Activated CD4-positive, alpha-beta T cell treated with anti-CD3 and anti-CD28 coated beads, Interleukin-2, amount 10 ng/mL, durations not matched to agents 24 days and 14 days (primary cell): ENCODE measurements at regions not wholly inside any gene's neighbourhood (a gene's known extent, or its start where the extent isn't known, plus 50 kb on each side); places are given as distances from the start of the nearest gene placed in this dataset.
"Not testable (repeated sequence)": the region's sequence is repeated elsewhere in the genome, so short reads cannot be mapped to it uniquely, and the experiment has no call there.

Experiments used
- DNase-seq: peaks from one replicate; pipeline ENCODE4 v3.0.0; 2022
- H3K27ac Mint-ChIP-seq: one replicate; pipeline ENCODE4 v1.8.0; 2022; ENCODE audit warnings: mild to moderate bottlenecking, mixed read lengths
- H3K27me3 Mint-ChIP-seq: one replicate; pipeline ENCODE4 v1.8.0; 2022; ENCODE audit warnings: mixed read lengths
- H3K36me3 Mint-ChIP-seq: one replicate; pipeline ENCODE4 v1.8.0; 2022; ENCODE audit warnings: low read depth, mild to moderate bottlenecking, mixed read lengths
- H3K4me1 Mint-ChIP-seq: one replicate; pipeline ENCODE4 v1.8.0; 2021; ENCODE audit warnings: mixed read lengths
- H3K4me3 Mint-ChIP-seq: one replicate; pipeline ENCODE4 v1.8.0; 2022; ENCODE audit warnings: mild to moderate bottlenecking, moderate library complexity, mixed read lengths
- H3K9me3 Mint-ChIP-seq: one replicate; pipeline ENCODE4 v1.8.0; 2021; ENCODE audit warnings: mixed read lengths
- intact Hi-C: fragments of 100-400 bp; cut with micrococcal nuclease; formaldehyde crosslinking; loops from one replicate; pipeline ENCODE4 v1.15.1; 2023

- no peaks in the 10 kb centered on the region for H3K27me3 Mint-ChIP-seq
- no peaks in the 10 kb centered on the region for H3K36me3 Mint-ChIP-seq
- no peak for DNase-seq
- no peak overlapping the region for H3K4me3 Mint-ChIP-seq
- intact Hi-C loops = no loop called here
- H3K4me1 Mint-ChIP-seq = no peaks in the 10 kb centered on the region
- no peaks in the 10 kb centered on the region for H3K9me3 Mint-ChIP-seq
- no peak overlapping the region for H3K27ac Mint-ChIP-seq
Observed at GRCh38 chr4:83931659-83932438, 395.9 kb downstream of the GPAT3 start.

DNA sequence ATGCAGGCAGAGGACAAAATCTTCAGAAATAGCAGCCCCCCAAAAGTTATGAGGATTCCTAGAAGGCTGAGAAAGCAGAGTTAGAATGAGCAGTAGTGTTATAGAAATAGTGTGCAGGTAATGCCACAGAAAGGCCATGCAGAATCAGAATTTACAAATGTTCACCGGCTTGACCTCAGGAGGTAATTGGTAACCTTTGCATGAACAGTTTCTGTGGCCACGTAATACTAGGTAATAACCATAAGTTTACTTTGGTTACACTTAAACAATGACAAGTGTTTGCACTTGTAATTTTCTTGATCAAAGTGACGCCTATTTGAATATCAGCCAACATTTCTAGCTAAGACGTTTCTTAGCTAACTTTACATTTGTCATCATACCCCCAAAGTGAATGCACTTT lies 393.6 kb downstream of the GPAT3 start:
- intact Hi-C loops = no loop called here
- H3K36me3 Mint-ChIP-seq = no peaks in the 10 kb centered on the region
- H3K4me1 Mint-ChIP-seq = no peaks in the 10 kb centered on the region
- no peak for DNase-seq
- H3K27ac Mint-ChIP-seq = no peak overlapping the region
- no peak overlapping the region for H3K4me3 Mint-ChIP-seq
- H3K27me3 Mint-ChIP-seq = no peaks in the 10 kb centered on the region
- H3K9me3 Mint-ChIP-seq = no peaks in the 10 kb centered on the region

DNA sequence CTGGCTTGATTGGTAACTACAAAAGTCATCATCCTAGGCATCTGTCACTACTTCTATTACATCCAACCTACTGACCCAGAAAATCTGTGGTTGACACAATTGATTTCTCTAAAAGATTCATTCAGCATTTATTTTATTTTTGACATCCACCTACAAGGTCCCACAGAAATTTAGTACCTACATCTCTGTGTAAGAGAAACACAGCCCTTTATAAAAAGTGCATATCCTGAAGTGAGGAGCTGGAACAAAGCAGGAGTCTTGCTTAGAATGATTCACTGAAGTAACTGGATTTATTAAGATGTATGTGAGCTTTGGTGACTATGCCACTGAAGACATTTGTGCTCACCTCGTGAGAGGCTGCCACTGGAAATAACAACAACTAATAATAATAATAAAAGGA lies 391.0 kb downstream of the GPAT3 start:
- intact Hi-C loops = no loop called here

GRCh38 chr4:83923341-83923740 lies 387.4 kb downstream of the GPAT3 start:
- intact Hi-C loops = no loop called here
- H3K9me3 Mint-ChIP-seq = no peaks in the 10 kb centered on the region
- no peaks in the 10 kb centered on the region for H3K4me1 Mint-ChIP-seq
- H3K27ac Mint-ChIP-seq = no peak overlapping the region
- H3K27me3 Mint-ChIP-seq = no peaks in the 10 kb centered on the region
- no peak for DNase-seq
- no peaks in the 10 kb centered on the region for H3K36me3 Mint-ChIP-seq
- no peak overlapping the region for H3K4me3 Mint-ChIP-seq

More for the DNA sequence above, 391.0 kb downstream of the GPAT3 start:
- H3K4me3 Mint-ChIP-seq = no peak overlapping the region
- no peaks in the 10 kb centered on the region for H3K9me3 Mint-ChIP-seq
- H3K27ac Mint-ChIP-seq = no peak overlapping the region
- no peaks in the 10 kb centered on the region for H3K27me3 Mint-ChIP-seq
- H3K4me1 Mint-ChIP-seq = no peaks in the 10 kb centered on the region
- H3K36me3 Mint-ChIP-seq = no peaks in the 10 kb centered on the region
- DNase-seq = no peak

DNA sequence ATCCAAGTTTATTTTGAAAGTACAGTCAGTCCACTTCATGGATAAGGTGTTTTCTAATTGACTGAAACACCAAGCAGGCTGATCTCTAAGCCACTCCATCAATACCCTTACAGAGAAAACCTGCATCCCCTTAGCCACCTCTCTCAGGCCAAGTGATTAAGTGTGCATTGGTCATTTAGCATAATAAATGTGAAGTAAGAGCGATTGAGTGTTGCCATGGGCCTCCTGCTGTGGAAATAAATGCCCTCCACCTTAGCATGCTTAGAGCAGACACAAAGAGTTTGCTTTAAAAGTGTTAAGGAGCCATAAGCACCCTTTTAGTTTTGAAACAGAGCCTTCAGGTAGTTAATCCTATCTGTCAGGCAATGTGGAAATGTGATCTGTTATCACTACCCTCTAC lies 386.5 kb downstream of the GPAT3 start:
- Mint-ChIP-seq H3K9me3 (no peaks in the 10 kb centered on the region), H3K4me3 (no peak overlapping the region), H3K27me3 (no peaks in the 10 kb centered on the region), H3K36me3 (no peaks in the 10 kb centered on the region), H3K27ac (no peak overlapping the region), H3K4me1 (no peaks in the 10 kb centered on the region)
- DNase-seq = no peak
- intact Hi-C loops = no loop called here

GRCh38 chr4:83921124-83921523 lies 385.2 kb downstream of the GPAT3 start:
- H3K9me3 Mint-ChIP-seq = no peaks in the 10 kb centered on the region
- intact Hi-C loops = no loop called here
- DNase-seq = no peak
- H3K4me1 Mint-ChIP-seq = no peaks in the 10 kb centered on the region
- H3K27ac Mint-ChIP-seq = no peak overlapping the region
- H3K4me3 Mint-ChIP-seq = no peak overlapping the region
- H3K36me3 Mint-ChIP-seq = no peaks in the 10 kb centered on the region
- no peaks in the 10 kb centered on the region for H3K27me3 Mint-ChIP-seq

DNA sequence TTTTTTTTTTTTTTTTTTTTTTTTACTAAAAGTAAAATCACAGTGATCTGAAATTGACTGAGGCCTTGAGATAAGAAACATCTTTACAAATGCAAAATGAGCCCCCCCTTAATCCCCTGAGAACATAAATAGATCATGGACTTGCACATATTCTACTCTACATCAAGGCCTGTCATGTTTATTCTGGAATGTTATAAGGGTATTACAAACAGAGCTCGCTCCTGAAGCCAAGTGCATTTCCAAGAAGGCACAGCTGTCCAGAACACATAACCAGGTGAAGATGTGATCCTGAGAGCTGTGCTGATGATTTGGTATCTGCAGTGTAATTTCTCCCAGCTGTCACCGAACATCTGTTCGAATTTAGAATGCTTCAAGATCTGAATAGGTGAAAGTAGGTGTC lies 384.5 kb downstream of the GPAT3 start:
- no peaks in the 10 kb centered on the region for H3K4me1 Mint-ChIP-seq
- no peak overlapping the region for H3K4me3 Mint-ChIP-seq
- DNase-seq = no peak
- H3K27me3 Mint-ChIP-seq = no peaks in the 10 kb centered on the region
- intact Hi-C loops = no loop called here
- H3K36me3 Mint-ChIP-seq = no peaks in the 10 kb centered on the region
- no peaks in the 10 kb centered on the region for H3K9me3 Mint-ChIP-seq
- no peak overlapping the region for H3K27ac Mint-ChIP-seq

DNA sequence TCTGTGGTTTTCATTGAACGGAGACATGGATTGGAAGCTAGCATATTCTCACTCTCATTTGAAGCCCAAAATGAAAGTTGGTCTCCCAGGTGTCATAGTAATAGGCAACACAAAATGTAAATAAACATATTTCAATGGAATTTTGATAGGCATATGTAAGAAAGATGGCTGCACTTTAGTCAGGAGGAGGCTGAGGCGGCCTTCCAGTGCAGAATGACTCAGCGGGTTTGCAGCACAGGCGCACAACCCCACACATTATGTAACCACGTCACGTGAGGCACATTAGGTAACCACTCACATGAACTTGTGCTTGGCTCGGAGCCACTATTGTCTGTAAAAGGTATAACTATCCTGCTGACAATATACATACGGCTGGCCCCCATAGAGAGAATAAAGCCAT lies 381.7 kb downstream of the GPAT3 start:
- Mint-ChIP-seq H3K9me3 (no peaks in the 10 kb centered on the region), H3K27ac (no peak overlapping the region), H3K36me3 (no peaks in the 10 kb centered on the region), H3K4me1 (no peaks in the 10 kb centered on the region), H3K4me3 (no peak overlapping the region), H3K27me3 (no peaks in the 10 kb centered on the region)
- no peak for DNase-seq
- intact Hi-C loops = no loop called here

- no peaks in the 10 kb centered on the region for H3K27me3 Mint-ChIP-seq
- no peaks in the 10 kb centered on the region for H3K36me3 Mint-ChIP-seq
- no peak for DNase-seq
- H3K27ac Mint-ChIP-seq = no peak overlapping the region
- intact Hi-C loops = no loop called here
- no peaks in the 10 kb centered on the region for H3K9me3 Mint-ChIP-seq
- no peak overlapping the region for H3K4me3 Mint-ChIP-seq
- no peaks in the 10 kb centered on the region for H3K4me1 Mint-ChIP-seq
Observed at GRCh38 chr4:83910693-83911092, 374.8 kb downstream of the GPAT3 start.

GRCh38 chr4:83906561-83906960 lies 370.7 kb downstream of the GPAT3 start:
- intact Hi-C loops = no loop called here
- Mint-ChIP-seq H3K27ac (no peak overlapping the region), H3K36me3 (no peaks in the 10 kb centered on the region), H3K27me3 (peaks cover 1% of the 10 kb centered on the region), H3K4me1 (no peaks in the 10 kb centered on the region), H3K4me3 (no peak overlapping the region), H3K9me3 (no peaks in the 10 kb centered on the region)
- no peak for DNase-seq

GRCh38 chr4:83905952-83906351 lies 370.0 kb downstream of the GPAT3 start:
- H3K4me1 Mint-ChIP-seq = no peaks in the 10 kb centered on the region
- intact Hi-C loops = no loop called here
- no peak for DNase-seq
- peaks cover 1% of the 10 kb centered on the region for H3K27me3 Mint-ChIP-seq
- H3K27ac Mint-ChIP-seq = no peak overlapping the region
- no peaks in the 10 kb centered on the region for H3K9me3 Mint-ChIP-seq
- no peak overlapping the region for H3K4me3 Mint-ChIP-seq
- H3K36me3 Mint-ChIP-seq = no peaks in the 10 kb centered on the region

DNA sequence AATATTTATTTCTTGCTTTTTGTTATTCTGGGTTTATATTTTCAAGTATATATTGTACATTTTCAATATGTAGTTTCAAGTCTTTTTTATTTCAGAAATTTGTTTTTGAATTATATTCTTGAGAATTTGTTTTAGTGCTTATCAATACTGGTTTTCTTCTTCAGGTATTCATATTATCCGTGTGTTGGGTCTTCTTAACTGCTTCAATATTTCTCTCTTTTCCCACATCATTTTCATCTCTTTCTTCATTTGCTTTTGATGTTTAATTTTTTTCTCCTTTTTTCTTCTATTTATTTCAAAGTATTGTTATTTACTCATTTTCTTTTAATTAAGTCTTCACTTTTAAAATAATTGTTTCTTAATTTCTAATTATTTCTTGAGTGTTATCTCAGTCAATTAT lies 367.8 kb downstream of the GPAT3 start:
- H3K36me3 Mint-ChIP-seq, H3K4me1 Mint-ChIP-seq, H3K27ac Mint-ChIP-seq, H3K9me3 Mint-ChIP-seq, intact Hi-C loops, H3K4me3 Mint-ChIP-seq, DNase-seq, H3K27me3 Mint-ChIP-seq: not testable (repeated sequence)

GRCh38 chr4:83894831-83895230 lies 358.9 kb downstream of the GPAT3 start:
- Mint-ChIP-seq H3K27ac (no peak overlapping the region), H3K36me3 (no peaks in the 10 kb centered on the region), H3K9me3 (no peaks in the 10 kb centered on the region), H3K4me1 (peaks cover 3% of the 10 kb centered on the region), H3K4me3 (no peak overlapping the region), H3K27me3 (peaks cover 3% of the 10 kb centered on the region)
- intact Hi-C loops = no loop called here
- DNase-seq = no peak

DNA sequence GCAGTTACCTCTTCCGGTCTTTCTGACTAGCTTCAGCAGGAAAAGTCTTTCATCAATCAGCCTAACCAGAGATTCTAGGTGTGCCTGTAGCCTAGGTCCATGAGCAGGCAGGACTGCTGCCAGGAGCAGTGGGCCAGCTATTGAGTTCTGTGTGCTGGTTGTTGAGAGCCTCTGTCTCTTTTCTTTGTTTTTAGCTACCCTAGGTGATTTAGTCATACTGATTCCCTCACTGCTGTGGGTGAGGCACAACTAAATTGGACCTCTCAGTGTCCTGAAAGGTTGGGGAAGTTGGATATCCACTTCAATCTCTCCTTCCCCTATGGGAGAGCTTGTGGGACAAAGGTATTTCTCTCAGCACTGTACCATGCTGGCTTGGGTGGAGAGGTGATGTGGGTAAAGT lies 354.9 kb downstream of the GPAT3 start:
- Mint-ChIP-seq H3K36me3 (no peaks in the 10 kb centered on the region), H3K27me3 (peaks cover 6% of the 10 kb centered on the region), H3K4me1 (peaks cover 3% of the 10 kb centered on the region), H3K4me3 (no peak overlapping the region), H3K9me3 (no peaks in the 10 kb centered on the region), H3K27ac (no peak overlapping the region)
- intact Hi-C loops = no loop called here
- DNase-seq = no peak

DNA sequence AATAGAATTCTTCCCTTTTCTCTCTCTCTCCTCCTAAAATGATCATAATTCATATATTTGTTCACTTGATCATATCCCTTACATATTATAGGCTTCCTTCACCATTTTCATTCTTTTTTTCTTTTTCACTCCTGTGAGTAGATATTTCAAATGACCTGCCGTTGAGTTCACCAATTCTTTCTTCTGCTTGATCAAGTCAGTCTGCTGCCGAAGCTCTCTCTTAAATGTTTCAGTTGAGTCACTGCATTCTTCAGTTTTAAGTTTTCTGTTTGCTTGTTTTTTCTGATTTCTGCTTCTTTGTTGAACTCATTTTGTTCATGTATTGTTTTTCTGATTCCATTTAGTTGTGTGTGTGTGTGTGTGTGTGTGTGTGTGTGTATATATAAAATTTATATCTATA lies 354.3 kb downstream of the GPAT3 start:
- Mint-ChIP-seq H3K36me3 (no peaks in the 10 kb centered on the region), H3K4me3 (no peak overlapping the region), H3K27ac (no peak overlapping the region), H3K4me1 (peaks cover 3% of the 10 kb centered on the region), H3K27me3 (peaks cover 6% of the 10 kb centered on the region), H3K9me3 (no peaks in the 10 kb centered on the region)
- intact Hi-C loops = no loop called here
- DNase-seq = no peak
